GM23248 (cell line): ENCODE measurements at regions not wholly inside any gene's neighbourhood (a gene's known extent, or its start where the extent isn't known, plus 50 kb on each side); places are given as distances from the start of the nearest gene placed in this dataset.

Experiments used
- DNase-seq: peaks from one replicate; pipeline ENCODE4 v3.0.0-alpha.2; 2015
- H2AFZ ChIP-seq: fragments of 200-600 bp; sonication (generic); 2 replicates; pipeline ENCODE4 v1.6.1; 2016; ENCODE audit warnings: antibody characterized with exemption
- H3F3A ChIP-seq: fragments of 200-600 bp; sonication (generic); 2 replicates; pipeline ENCODE4 v1.6.1; 2016; ENCODE audit warnings: mild to moderate bottlenecking, antibody characterized with exemption, mixed run types; ENCODE audit not compliant: insufficient read depth
- H3K27ac ChIP-seq: fragments of 200-600 bp; sonication (generic); 2 replicates; pipeline ENCODE4 v1.5.1; 2016; ENCODE audit warnings: mild to moderate bottlenecking
- H3K27me3 ChIP-seq: fragments of 200-600 bp; sonication (generic); replicated peaks from 2 replicates; pipeline ENCODE4 v1.6.1; 2016; ENCODE audit warnings: mild to moderate bottlenecking; ENCODE audit not compliant: insufficient read depth
- H3K36me3 ChIP-seq: fragments of 200-600 bp; sonication (generic); 2 replicates; pipeline ENCODE4 v1.6.1; 2016; ENCODE audit warnings: low read depth, mild to moderate bottlenecking
- H3K4me1 ChIP-seq: fragments of 200-600 bp; sonication (generic); 2 replicates; pipeline ENCODE4 v1.6.1; 2016; ENCODE audit warnings: mild to moderate bottlenecking; ENCODE audit not compliant: insufficient read depth
- H3K4me2 ChIP-seq: fragments of 200-600 bp; sonication (generic); one replicate; pipeline ENCODE4 v1.6.1; 2016; ENCODE audit warnings: mild to moderate bottlenecking; ENCODE audit not compliant: unreplicated experiment
- H3K4me3 ChIP-seq: fragments of 200-600 bp; sonication (generic); 2 replicates; pipeline ENCODE4 v1.5.1; 2016; ENCODE audit warnings: mild to moderate bottlenecking
- H3K79me2 ChIP-seq: fragments of 200-600 bp; sonication (generic); 2 replicates; pipeline ENCODE4 v1.6.1; 2016; ENCODE audit warnings: mild to moderate bottlenecking; ENCODE audit not compliant: insufficient read depth
- H3K9ac ChIP-seq: fragments of 200-600 bp; sonication (generic); 2 replicates; pipeline ENCODE4 v1.6.1; 2016; ENCODE audit warnings: mild to moderate bottlenecking
- H3K9me2 ChIP-seq: fragments of 200-600 bp; sonication (generic); 2 replicates; pipeline ENCODE4 v1.6.1; 2016; ENCODE audit warnings: mixed run types, mild to moderate bottlenecking, moderate library complexity; ENCODE audit not compliant: insufficient read depth
- H3K9me3 ChIP-seq: fragments of 200-600 bp; sonication (generic); one replicate; pipeline ENCODE4 v1.6.1; 2017; ENCODE audit warnings: low read depth
- H4K20me1 ChIP-seq: fragments of 200-600 bp; sonication (generic); 2 replicates; pipeline ENCODE4 v1.6.0; 2016; ENCODE audit not compliant: insufficient read depth
- EZH2 ChIP-seq: fragments of 200-600 bp; sonication (generic); IDR thresholded peaks from 2 replicates; pipeline ENCODE4 v1.6.1; 2018; ENCODE audit warnings: antibody characterized with exemption, mild to moderate bottlenecking; ENCODE audit not compliant: insufficient read depth, poor library complexity, severe bottlenecking
- EZH2phosphoT487 ChIP-seq: fragments of 200-600 bp; sonication (generic); IDR thresholded peaks from 2 replicates; pipeline ENCODE4 v1.6.1; 2018; ENCODE audit warnings: antibody characterized with exemption, moderate library complexity, mild to moderate bottlenecking, low read depth; ENCODE audit not compliant: insufficient read depth
- WGBS, 2 experiments: methylation state at CpG; one replicate each; pipeline ENCODE4 v1.1.6; 2015 to 2017; ENCODE audit warnings: low lambda C conversion rate in 2 of 2, low coverage in 1 of 2; ENCODE audit errors: missing lambda C conversion rate in 2 of 2; 5-methylcytosine and 5-hydroxymethylcytosine counted together
- in situ Hi-C: fragments of 300-500 bp; cut with MboI; formaldehyde crosslinking; loops from 2 replicates; pipeline ENCODE4 v1.15.0; 2020

DNA sequence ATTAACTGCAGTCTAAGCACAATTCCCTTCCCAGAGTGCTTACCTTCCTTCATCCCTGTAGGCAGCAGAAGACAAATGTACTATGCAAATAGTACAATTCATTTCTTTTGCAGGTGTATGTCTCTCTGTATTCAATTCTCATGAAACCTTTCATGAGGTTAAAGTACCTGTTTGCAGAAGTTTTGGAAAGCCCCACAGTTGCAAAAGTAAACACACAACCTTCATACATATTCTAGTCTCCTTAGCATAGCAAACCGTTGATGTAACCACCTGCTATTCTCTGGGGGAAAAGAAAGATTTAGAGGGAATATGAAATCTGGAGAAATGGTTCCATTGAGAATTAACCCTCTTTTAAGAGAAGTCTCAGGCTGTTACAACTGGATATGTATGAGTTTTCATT, 200.3 kb upstream of the SUCLG2 start:
- Histone ChIP-seq H3K36me3 (no peaks in the 10 kb centered on the region), H3K4me2 (no peak overlapping the region), H3K4me3 (no peak overlapping the region), H3K79me2 (no peaks in the 10 kb centered on the region), H3K9me3 (no peaks in the 10 kb centered on the region), H3K9me2 (no peaks in the 10 kb centered on the region), H3K4me1 (no peaks in the 10 kb centered on the region), H3K27me3 (no peaks in the 10 kb centered on the region), H3K9ac (no peak overlapping the region), H2AFZ (no peak overlapping the region), H3K27ac (no peak overlapping the region), H3F3A (no peaks in the 10 kb centered on the region), H4K20me1 (no peaks in the 10 kb centered on the region)
- no peak for TF ChIP-seq EZH2
- no peak for TF ChIP-seq EZH2phosphoT487
- 4 to 8% methylated on average over 1 of the region's 1 CpG for WGBS, 2 experiments
- no peak for DNase-seq
- in situ Hi-C loops: no loop called here

DNA sequence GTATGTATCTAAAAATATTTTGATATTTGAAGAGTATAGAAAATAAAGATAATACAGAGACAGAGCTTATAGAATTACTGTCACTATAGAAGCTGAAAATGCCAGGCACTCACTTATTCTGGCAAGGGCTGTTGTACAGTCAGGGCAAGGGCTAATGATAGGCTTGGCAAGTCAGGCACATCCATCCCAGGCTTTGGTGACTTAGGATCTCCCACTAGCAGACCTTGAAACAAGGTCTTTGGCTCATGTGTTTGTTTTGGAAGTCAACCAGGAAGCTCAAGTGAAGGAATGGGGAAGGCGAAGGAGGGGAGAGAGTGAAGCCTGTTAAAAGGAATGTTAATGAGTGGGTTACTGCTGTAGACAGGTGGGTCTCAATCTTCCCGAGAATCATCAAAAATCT, 199.1 kb upstream of the SUCLG2 start:
- Histone ChIP-seq H3K79me2 (no peaks in the 10 kb centered on the region), H2AFZ (no peak overlapping the region), H3K9me3 (no peaks in the 10 kb centered on the region), H3K27me3 (no peaks in the 10 kb centered on the region), H3K36me3 (no peaks in the 10 kb centered on the region), H3K9ac (no peak overlapping the region), H3K4me1 (no peaks in the 10 kb centered on the region), H3K9me2 (no peaks in the 10 kb centered on the region), H3K4me2 (no peak overlapping the region), H3F3A (no peaks in the 10 kb centered on the region), H3K27ac (no peak overlapping the region), H4K20me1 (no peaks in the 10 kb centered on the region), H3K4me3 (no peak overlapping the region)
- TF ChIP-seq EZH2phosphoT487 (no peak), EZH2 (no peak)
- 21 to 33% methylated on average over 2 of the region's 2 CpGs for WGBS, 2 experiments
- no peak for DNase-seq
- in situ Hi-C loops: no loop called here

DNA sequence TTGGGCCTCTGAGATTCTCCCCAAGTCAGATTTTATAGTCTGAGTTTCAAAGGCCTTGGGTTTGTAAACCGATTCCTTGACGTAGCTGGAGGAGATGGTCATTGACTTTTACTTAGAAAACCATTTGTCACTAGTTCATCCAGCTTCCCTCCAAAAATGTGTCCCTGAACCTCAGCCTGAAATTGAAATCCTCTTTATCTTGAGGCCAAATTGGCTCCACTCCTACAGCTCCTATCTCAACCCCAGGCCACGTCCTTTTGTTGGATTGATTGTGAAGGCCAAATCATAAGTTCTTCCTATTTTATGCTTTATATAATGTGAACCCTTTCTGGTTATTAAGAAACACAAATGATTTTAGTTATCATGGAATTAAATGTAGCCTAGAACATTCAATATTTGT, 193.9 kb upstream of the SUCLG2 start:
- Histone ChIP-seq H3K4me2 (no peak overlapping the region), H4K20me1 (no peaks in the 10 kb centered on the region), H3K4me1 (no peaks in the 10 kb centered on the region), H3K79me2 (no peaks in the 10 kb centered on the region), H3K27me3 (no peaks in the 10 kb centered on the region), H3K9ac (no peak overlapping the region), H2AFZ (no peak overlapping the region), H3F3A (no peaks in the 10 kb centered on the region), H3K9me2 (no peaks in the 10 kb centered on the region), H3K27ac (no peak overlapping the region), H3K4me3 (no peak overlapping the region), H3K36me3 (no peaks in the 10 kb centered on the region), H3K9me3 (no peaks in the 10 kb centered on the region)
- WGBS, 2 experiments: 21 to 23% methylated on average over 3 of the region's 3 CpGs
- in situ Hi-C loops: no loop called here
- DNase-seq: no peak
- no peak for TF ChIP-seq EZH2
- no peak for TF ChIP-seq EZH2phosphoT487

DNA sequence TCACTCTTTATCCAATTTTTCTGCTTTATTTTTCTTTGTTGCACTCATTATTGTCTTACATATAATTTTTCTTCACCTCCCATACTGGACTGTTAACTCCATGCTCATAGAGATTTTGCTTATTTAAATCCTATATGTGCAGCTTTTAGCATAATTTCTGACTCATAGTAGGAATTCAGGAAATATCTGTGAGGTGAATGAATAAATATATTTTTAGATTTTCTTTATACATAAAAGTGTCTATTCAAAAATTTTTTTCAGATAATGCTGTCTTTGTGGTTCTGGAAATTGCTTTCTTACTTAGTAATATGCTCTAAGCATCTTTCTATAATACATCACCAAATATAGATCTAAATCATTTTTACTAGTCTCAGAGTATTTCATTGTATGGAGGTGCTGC, 191.8 kb upstream of the SUCLG2 start:
- Histone ChIP-seq H3K27me3 (no peaks in the 10 kb centered on the region), H3K27ac (no peak overlapping the region), H3K36me3 (no peaks in the 10 kb centered on the region), H3F3A (no peaks in the 10 kb centered on the region), H3K4me1 (no peaks in the 10 kb centered on the region), H4K20me1 (no peaks in the 10 kb centered on the region), H3K9ac (no peak overlapping the region), H3K4me3 (no peak overlapping the region), H3K9me3 (no peaks in the 10 kb centered on the region), H2AFZ (no peak overlapping the region), H3K9me2 (no peaks in the 10 kb centered on the region), H3K4me2 (no peak overlapping the region), H3K79me2 (no peaks in the 10 kb centered on the region)
- no peak for TF ChIP-seq EZH2
- no peak for TF ChIP-seq EZH2phosphoT487
- DNase-seq: no peak
- in situ Hi-C loops: no loop called here

DNA sequence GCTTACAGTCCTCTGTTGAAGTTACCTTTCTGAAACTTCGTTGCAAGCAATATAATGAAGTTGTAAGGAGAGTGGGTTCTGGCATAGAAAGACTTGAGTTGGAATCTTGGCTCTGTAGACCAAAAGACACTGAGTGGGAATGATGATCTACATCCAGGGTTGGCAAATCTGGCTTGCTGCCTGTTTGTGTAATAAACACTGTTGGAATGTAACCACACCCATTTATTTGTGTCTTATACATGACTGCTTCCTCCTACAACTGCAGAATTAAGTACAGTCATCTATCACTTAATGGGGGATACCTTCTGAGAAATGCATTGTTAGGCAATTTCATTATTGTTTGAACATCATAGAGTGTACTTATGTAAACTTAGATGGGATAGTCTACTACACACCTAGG, 178.4 kb upstream of the SUCLG2 start:
- Histone ChIP-seq H3K4me1 (no peaks in the 10 kb centered on the region), H3K4me3 (no peak overlapping the region), H3K36me3 (no peaks in the 10 kb centered on the region), H3K27me3 (no peaks in the 10 kb centered on the region), H2AFZ (no peak overlapping the region), H3K9me2 (no peaks in the 10 kb centered on the region), H3K9ac (no peak overlapping the region), H3K79me2 (no peaks in the 10 kb centered on the region), H3F3A (no peaks in the 10 kb centered on the region), H3K27ac (no peak overlapping the region), H4K20me1 (no peaks in the 10 kb centered on the region), H3K4me2 (no peak overlapping the region), H3K9me3 (no peaks in the 10 kb centered on the region)
- WGBS, 2 experiments: 14 to 16% methylated on average over 1 of the region's 1 CpG
- DNase-seq: peak; percentile 0
- no peak for TF ChIP-seq EZH2phosphoT487
- in situ Hi-C loops: no loop called here
